HG03095 (cell line): ENCODE measurements at regions not wholly inside any gene's neighbourhood (a gene's known extent, or its start where the extent isn't known, plus 50 kb on each side); places are given as distances from the start of the nearest gene placed in this dataset.
"Not testable (repeated sequence)": the region's sequence is repeated elsewhere in the genome, so short reads cannot be mapped to it uniquely, and the experiment has no call there.

Experiments used
- ATAC-seq: cut with Tn5 transposase; IDR thresholded peaks from one replicate; pipeline ENCODE4 v1.9.1; 2021; ENCODE audit warnings: moderate library complexity; ENCODE audit not compliant: unreplicated experiment

- ATAC-seq, result no peak
Observed at GRCh38 chr5:104049752-104050151, 487.2 kb upstream of the NUDT12 start.

- ATAC-seq, result no peak
Observed at GRCh38 chr5:104048231-104048630, 485.6 kb upstream of the NUDT12 start.

GRCh38 chr5:104045987-104046386 lies 483.4 kb upstream of the NUDT12 start:
- no peak for ATAC-seq

- not testable (repeated sequence) for ATAC-seq
Observed at GRCh38 chr5:104039871-104040270, 477.3 kb upstream of the NUDT12 start.

GRCh38 chr5:104037136-104037535 lies 474.5 kb upstream of the NUDT12 start:
- not testable (repeated sequence) for ATAC-seq

GRCh38 chr5:104033186-104033585 lies 470.6 kb upstream of the NUDT12 start:
- not testable (repeated sequence) for ATAC-seq

- no peak for ATAC-seq
Observed at GRCh38 chr5:104024538-104024937, 461.9 kb upstream of the NUDT12 start.

GRCh38 chr5:104023739-104024138 lies 461.1 kb upstream of the NUDT12 start:
- no peak for ATAC-seq

GRCh38 chr5:104019956-104020355 lies 457.4 kb upstream of the NUDT12 start:
- ATAC-seq, result no peak

GRCh38 chr5:104018299-104018698 lies 455.7 kb upstream of the NUDT12 start:
- no peak for ATAC-seq

- no peak for ATAC-seq
Observed at GRCh38 chr5:104016646-104017045, 454.1 kb upstream of the NUDT12 start.

- ATAC-seq, result no peak
Observed at GRCh38 chr5:104015765-104016164, 453.2 kb upstream of the NUDT12 start.

- not testable (repeated sequence) for ATAC-seq
Observed at GRCh38 chr5:104002783-104003182, 440.2 kb upstream of the NUDT12 start.

- no peak for ATAC-seq
Observed at GRCh38 chr5:104001136-104001535, 438.5 kb upstream of the NUDT12 start.

GRCh38 chr5:103993031-103993430 lies 430.4 kb upstream of the NUDT12 start:
- ATAC-seq, result no peak

GRCh38 chr5:103990064-103990463 lies 427.5 kb upstream of the NUDT12 start:
- ATAC-seq, result no peak

- ATAC-seq, result no peak
Observed at GRCh38 chr5:103981592-103981991, 419.0 kb upstream of the NUDT12 start.

GRCh38 chr5:103973669-103974068 lies 411.1 kb upstream of the NUDT12 start:
- ATAC-seq, result no peak

- ATAC-seq, result not testable (repeated sequence)
Observed at GRCh38 chr5:103966295-103966694, 403.7 kb upstream of the NUDT12 start.

GRCh38 chr5:103962023-103962422 lies 399.4 kb upstream of the NUDT12 start:
- no peak for ATAC-seq

GRCh38 chr5:103953601-103954382 lies 391.2 kb upstream of the NUDT12 start:
- ATAC-seq, result no peak

GRCh38 chr5:103951776-103952175 lies 389.2 kb upstream of the NUDT12 start:
- ATAC-seq, result no peak

GRCh38 chr5:103943230-103943629 lies 380.6 kb upstream of the NUDT12 start:
- no peak for ATAC-seq
